Psoas muscle (tissue), 7 donors: ENCODE measurements at regions not wholly inside any gene's neighbourhood (a gene's known extent, or its start where the extent isn't known, plus 50 kb on each side); places are given as distances from the start of the nearest gene placed in this dataset.

Experiments used
- ATAC-seq, 4 donors: fragments of 200-7000 bp; cut with Tn5 transposase; one replicate each; pipeline ENCODE4 v1.9.1; 2020; ENCODE audit warnings: moderate library complexity in 3 of 4, mild to moderate bottlenecking in 2 of 4
- DNase-seq, 2 donors: peaks; one replicate each; pipeline ENCODE4 v3.0.0-alpha.2; 2020
- H3K27ac ChIP-seq: fragments of 200-600 bp; one replicate; pipeline ENCODE4 v1.8.0; 2022
- H3K27me3 ChIP-seq, 3 donors: fragments of 200-600 bp in 1 of 3; one replicate each; pipeline versions ENCODE4 v1.6.1 to v1.8.0; 2013 to 2022; ENCODE audit warnings: low read length in 2 of 3, mild to moderate bottlenecking in 2 of 3, moderate library complexity in 1 of 3; ENCODE audit not compliant: insufficient read depth in 3 of 3
- H3K36me3 ChIP-seq, 2 donors: fragments of 200-600 bp in 1 of 2; one replicate each; pipeline versions ENCODE4 v1.6.1 to v1.8.0; 2013 to 2022; ENCODE audit warnings: low read depth in 1 of 2, mild to moderate bottlenecking in 1 of 2, moderate library complexity in 1 of 2; ENCODE audit not compliant: insufficient read depth in 1 of 2
- H3K4me1 ChIP-seq: fragments of 200-600 bp; one replicate; pipeline ENCODE4 v1.8.0; 2022
- H3K4me3 ChIP-seq: fragments of 200-600 bp; one replicate; pipeline ENCODE4 v1.8.0; 2022; ENCODE audit warnings: mild to moderate bottlenecking
- H3K9me3 ChIP-seq: fragments of 200-600 bp; one replicate; pipeline ENCODE4 v1.8.0; 2022
- WGBS, 3 donors: extraction: QIAGEN DNeasy Blood & Tissue Kit; methylation state at CpG; one replicate each; pipeline versions ENCODE4 v1.1.6 to v1.1.7; 2013; 5-methylcytosine and 5-hydroxymethylcytosine counted together
- intact Hi-C, 2 donors: fragments of 100-400 bp; cut with DNase I; formaldehyde crosslinking; loops; one replicate each; pipeline versions ENCODE4 v1.11.0 to v1.14.2; 2022
- TF ChIP-seq, protein P1 (sequence below): fragments of 200-600 bp; IDR thresholded peaks from one replicate; pipeline ENCODE4 v1.8.0; 2022; ENCODE audit warnings: antibody characterized with exemption
- donor health status: healthy with polysubstance abuse.
- donor health status: DM: no; HTN: no; CAD: no; lungs with moderate emphysema.
- donor health status: Bipolar disorder and iron deficiency.
- donor health status: healthy.
- donor health status: DM: yes; HTN: yes; CAD: no.
- donor health status: DM: no; HTN: no; CAD: no.
- donor health status: DM: yes; HTN: yes; CAD: no.

DNA sequence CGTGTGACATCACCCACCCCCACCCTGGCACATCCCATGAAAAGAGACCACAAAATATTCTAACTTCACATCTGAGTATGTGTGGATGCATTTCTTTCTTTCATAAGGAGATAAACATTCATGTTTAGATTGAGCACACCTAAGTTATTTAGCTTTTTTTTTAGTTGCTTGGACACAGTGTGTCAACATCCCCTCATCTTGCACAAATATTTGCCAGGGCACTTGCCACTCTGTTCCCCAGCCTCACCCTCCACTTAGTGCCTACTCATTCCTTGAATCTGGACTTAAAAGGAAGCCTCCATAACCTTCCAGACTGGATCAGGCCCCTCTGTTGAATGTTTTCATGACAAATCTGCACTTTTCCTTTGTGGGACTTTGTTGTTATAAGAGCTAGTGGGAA lies 338.9 kb upstream of the IGFBP3 start:
- ATAC-seq: no peak
- intact Hi-C loops: no loop called here
- peaks cover 16% of the 10 kb centered on the region for H3K9me3 ChIP-seq
- no peaks in the 10 kb centered on the region for H3K36me3 ChIP-seq
- WGBS, 3 donors: 61 to 78% (median 73%) methylated on average over 1 of the region's 1 CpG
- no peak for DNase-seq
- H3K4me3 ChIP-seq: no peak overlapping the region
- TF ChIP-seq, protein P1, sequence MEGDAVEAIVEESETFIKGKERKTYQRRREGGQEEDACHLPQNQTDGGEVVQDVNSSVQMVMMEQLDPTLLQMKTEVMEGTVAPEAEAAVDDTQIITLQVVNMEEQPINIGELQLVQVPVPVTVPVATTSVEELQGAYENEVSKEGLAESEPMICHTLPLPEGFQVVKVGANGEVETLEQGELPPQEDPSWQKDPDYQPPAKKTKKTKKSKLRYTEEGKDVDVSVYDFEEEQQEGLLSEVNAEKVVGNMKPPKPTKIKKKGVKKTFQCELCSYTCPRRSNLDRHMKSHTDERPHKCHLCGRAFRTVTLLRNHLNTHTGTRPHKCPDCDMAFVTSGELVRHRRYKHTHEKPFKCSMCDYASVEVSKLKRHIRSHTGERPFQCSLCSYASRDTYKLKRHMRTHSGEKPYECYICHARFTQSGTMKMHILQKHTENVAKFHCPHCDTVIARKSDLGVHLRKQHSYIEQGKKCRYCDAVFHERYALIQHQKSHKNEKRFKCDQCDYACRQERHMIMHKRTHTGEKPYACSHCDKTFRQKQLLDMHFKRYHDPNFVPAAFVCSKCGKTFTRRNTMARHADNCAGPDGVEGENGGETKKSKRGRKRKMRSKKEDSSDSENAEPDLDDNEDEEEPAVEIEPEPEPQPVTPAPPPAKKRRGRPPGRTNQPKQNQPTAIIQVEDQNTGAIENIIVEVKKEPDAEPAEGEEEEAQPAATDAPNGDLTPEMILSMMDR: no peak
- no peaks in the 10 kb centered on the region for H3K4me1 ChIP-seq
- no peaks in the 10 kb centered on the region for H3K27me3 ChIP-seq
- H3K27ac ChIP-seq: no peak overlapping the region

DNA sequence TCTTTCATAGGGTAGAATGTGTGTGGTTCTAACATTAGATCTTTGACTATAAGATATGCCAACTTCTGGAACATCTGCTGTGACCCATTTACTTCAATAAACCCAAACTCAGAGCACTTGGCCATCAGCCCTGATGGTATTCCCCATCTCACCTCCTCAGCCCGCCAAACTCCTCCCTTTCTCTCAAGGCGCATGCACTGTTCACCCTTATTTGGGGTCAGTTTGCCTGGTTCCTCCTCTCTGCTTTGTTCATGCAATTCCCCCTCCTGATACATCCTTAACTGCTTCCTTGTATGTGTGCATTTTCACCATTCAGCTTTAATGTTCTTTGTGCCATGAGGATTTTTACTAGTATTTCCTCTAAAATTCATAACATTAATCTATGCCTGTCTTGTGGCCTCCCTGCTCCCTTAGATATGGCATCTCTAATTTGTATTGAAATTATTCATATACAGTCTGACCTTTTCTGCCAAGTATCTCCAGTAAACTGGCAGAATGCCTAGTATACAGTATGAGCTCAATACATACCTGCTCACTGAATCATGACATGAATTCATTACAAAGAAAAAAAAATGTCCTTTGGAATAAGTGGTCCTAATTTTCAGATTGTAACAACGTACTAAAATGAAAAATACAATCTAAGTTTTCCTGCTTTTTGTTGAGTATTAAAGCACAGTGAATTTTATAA lies 336.8 kb upstream of the IGFBP3 start:
- no peak for ATAC-seq
- H3K27ac ChIP-seq: no peak overlapping the region

DNA sequence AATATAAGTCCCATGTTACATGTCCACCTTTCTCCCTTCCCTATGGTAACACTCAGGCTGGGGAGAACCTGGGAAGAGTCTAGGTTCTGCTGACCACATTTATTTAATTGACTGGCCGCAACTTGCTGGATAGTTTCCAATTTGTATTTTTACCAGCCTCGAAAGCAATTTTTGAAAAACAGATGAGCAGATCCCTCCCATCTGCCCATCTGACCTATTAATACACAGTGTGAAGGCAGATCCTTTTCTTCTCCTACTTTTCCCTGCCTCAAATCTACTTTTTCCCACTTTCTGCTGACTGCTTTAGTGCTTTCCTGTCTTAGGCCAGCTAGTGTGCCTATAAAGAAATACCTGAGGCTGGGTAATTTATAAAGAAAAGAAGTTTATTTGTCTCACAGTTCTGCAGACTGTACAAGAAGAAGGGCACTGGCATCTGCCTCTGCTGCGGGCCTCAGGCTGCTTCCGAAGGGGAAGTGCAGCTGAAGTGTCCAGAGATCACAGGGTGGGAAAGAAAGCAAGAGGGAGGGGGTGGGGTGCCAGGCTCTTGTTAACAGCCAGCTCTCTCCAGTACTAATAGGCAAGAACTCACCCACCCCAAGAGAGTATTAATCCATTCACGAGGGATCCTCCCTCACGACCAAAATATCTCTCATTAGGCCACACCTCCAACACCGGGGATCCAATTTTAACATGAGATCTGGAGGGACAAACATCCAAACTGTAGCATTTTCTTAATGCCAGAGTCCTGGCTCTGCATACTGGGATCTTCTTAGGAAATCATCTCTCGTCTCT lies 336.0 kb upstream of the IGFBP3 start:
- TF ChIP-seq, protein P1: no peak
- H3K27ac ChIP-seq: no peak overlapping the region
- WGBS, 3 donors: 36 to 52% (median 43%) methylated on average over 8 of the region's 8 CpGs
- no peaks in the 10 kb centered on the region for H3K36me3 ChIP-seq
- H3K27me3 ChIP-seq: no peaks in the 10 kb centered on the region
- intact Hi-C loops: no loop called here
- H3K9me3 ChIP-seq: peaks cover 15% of the 10 kb centered on the region
- DNase-seq (no peak), ATAC-seq (no peak)
- H3K4me1 ChIP-seq: no peaks in the 10 kb centered on the region
- H3K4me3 ChIP-seq: no peak overlapping the region

More for the DNA sequence above, 336.8 kb upstream of the IGFBP3 start:
- Histone ChIP-seq H3K9me3 (peaks cover 16% of the 10 kb centered on the region), H3K4me3 (no peak overlapping the region), H3K27me3 (no peaks in the 10 kb centered on the region), H3K36me3 (no peaks in the 10 kb centered on the region), H3K4me1 (no peaks in the 10 kb centered on the region)
- WGBS, 3 donors: 59 to 70% (median 68%) methylated on average over 3 of the region's 3 CpGs
- intact Hi-C loops: no loop called here
- DNase-seq: no peak
- TF ChIP-seq, protein P1: no peak

DNA sequence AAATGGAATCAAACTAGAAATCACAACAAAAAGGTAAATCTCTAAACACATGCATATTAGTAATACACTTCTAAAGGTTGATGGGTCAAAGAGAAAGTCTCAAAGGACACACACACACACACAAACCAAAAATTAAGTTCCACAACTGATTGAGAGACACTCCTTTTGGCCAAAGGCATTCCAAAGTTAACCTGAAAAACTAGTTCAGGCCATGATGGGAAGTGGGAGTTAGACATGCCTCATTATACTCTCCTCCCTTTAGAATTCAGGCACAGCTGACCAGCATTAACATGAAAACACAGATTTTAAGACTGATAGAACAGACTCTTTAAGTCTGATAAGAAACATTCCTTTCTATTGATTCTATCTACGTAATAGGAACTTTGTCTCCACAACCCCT lies 332.4 kb upstream of the IGFBP3 start:
- ATAC-seq: no peak
- intact Hi-C loops: no loop called here
- H3K4me3 ChIP-seq: no peak overlapping the region
- 91 to 97% (median 95%) methylated on average over 1 of the region's 1 CpG for WGBS, 3 donors
- no peak overlapping the region for H3K27ac ChIP-seq
- no peaks in the 10 kb centered on the region for H3K27me3 ChIP-seq
- H3K4me1 ChIP-seq: no peaks in the 10 kb centered on the region
- peaks cover 5% of the 10 kb centered on the region for H3K9me3 ChIP-seq
- no peak for DNase-seq
- TF ChIP-seq, protein P1: no peak
- no peaks in the 10 kb centered on the region for H3K36me3 ChIP-seq
